Inferior parietal cortex (tissue), 1 donor: ENCODE measurements at regions not wholly inside any gene's neighbourhood (a gene's known extent, or its start where the extent isn't known, plus 50 kb on each side); places are given as distances from the start of the nearest gene placed in this dataset.

ENCODE experiments used
- DNase-seq: peaks from one replicate; pipeline ENCODE4 v3.0.0-alpha.2; 2016; ENCODE audit errors: extremely low spot score

- DNase-seq = no peak
Measured at GRCh38 chr2:831225-831536, 119.5 kb upstream of the SNTG2 start.

DNA sequence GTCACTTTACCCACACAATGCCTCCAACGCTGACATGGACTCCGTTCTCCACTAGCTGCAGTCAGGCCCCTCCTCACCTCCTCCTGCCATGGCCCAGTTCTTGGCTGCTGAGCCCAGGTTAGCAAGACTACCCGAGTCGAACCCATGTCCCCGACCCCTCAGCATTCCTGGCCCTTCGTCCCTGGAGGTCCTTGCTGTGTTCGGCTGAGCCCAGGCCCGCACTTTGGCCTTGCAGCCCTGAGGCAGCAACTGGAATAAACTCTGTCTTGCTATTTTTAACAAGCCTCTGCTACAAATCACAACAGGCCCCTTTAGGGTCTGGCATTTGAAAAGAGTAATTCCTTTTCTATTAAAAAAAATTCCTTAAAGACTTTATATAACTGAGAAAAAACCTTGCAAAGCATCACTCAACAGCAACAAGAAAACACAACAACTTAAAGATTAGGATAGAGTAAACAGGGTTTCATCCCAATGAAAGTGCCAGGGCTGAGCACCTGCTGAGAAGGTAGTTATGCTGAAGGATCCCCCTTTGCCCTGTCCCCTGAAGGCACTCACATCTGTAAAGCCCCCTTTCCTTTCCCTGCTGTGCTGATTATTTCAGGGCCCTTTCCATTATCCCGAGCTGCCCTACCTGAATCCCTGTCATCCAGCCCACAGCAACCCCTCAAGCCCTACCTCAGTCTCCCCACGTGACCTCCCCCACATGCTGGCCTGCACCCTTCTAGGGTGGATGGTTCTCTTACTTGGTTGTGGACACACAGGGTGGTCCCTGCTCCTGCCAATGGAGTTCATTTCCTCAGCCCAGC, 120.0 kb upstream of the SNTG2 start:
- DNase-seq = no peak

GRCh38 chr2:829047-829446, 121.6 kb upstream of the SNTG2 start:
- no peak for DNase-seq

GRCh38 chr2:824954-825353, 125.7 kb upstream of the SNTG2 start:
- DNase-seq = no peak

- no peak for DNase-seq
Measured at GRCh38 chr2:824524-824923, 126.1 kb upstream of the SNTG2 start.

GRCh38 chr2:821546-821945, 129.1 kb upstream of the SNTG2 start:
- no peak for DNase-seq

- DNase-seq = no peak
Measured at GRCh38 chr2:819601-820000, 131.0 kb upstream of the SNTG2 start.

- DNase-seq = no peak
Measured at GRCh38 chr2:819121-819520, 131.5 kb upstream of the SNTG2 start.

- DNase-seq = no peak
Measured at GRCh38 chr2:817336-818015, 133.2 kb upstream of the SNTG2 start.

DNA sequence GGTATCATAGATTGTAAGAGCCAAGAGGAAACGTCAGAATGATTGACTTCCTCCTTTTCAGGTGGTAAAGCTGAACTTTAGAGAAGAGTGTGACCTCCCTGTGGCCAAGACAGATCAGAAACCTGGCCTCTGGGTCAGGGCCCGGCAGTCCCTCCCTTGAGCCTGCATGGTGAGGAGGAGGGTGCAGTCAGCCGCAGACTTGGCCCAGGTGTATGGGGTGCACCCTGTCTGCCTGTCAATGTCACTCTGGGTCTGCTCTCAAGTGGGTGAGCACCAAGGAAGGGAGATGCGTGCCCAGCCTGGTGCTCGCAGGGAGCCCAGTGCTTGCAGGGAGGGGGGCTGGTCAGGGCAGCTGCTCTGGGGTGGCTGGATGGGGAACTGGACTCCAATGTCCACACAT, 134.4 kb upstream of the SNTG2 start:
- DNase-seq = no peak

GRCh38 chr2:810397-810796, 133.2 kb upstream of the TMEM18 start:
- DNase-seq = no peak

DNA sequence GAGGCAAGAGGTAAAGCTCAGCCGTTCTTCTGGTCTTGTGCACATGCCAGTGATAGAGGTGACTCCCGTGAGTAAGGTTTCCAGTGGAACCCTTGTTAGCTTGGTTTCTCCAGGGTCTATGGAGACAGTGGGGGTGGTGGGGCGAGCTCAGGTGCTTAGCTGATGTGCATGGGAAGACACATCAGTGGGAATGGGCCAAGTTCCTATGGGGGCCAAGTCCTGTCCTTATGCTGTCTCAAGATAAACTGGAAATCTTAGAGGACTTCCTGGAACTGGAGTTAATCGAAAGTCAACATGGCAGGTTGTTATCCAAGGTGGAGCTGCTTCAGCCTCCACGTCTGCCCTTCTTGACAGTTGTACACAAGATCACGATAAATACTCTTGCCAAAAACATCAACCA, 130.1 kb upstream of the TMEM18 start:
- no peak for DNase-seq

GRCh38 chr2:805664-806063, 128.5 kb upstream of the TMEM18 start:
- DNase-seq = no peak

GRCh38 chr2:797993-798392, 120.8 kb upstream of the TMEM18 start:
- DNase-seq = no peak

DNA sequence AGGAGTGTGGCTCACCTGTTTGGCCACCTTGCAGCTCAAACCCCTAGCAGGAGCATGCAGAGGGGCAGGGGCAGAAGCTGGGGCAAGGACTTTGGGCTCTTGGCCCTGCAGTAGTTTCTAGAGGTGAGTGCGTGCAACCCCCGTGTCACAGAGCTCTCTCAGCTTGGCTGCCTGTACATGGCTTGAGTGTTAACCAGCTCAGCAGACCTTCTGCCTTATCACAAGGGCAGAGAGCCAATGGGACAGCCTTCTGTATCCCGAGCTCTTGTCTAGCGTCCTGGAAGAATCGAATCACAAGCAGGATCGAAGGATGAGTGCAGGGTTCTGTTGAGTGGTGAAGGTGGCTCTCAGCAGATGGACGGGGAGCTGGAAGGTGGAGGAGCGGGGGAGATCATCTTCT, 120.3 kb upstream of the TMEM18 start:
- no peak for DNase-seq

GRCh38 chr2:796141-796985, 119.2 kb upstream of the TMEM18 start:
- DNase-seq = no peak

DNA sequence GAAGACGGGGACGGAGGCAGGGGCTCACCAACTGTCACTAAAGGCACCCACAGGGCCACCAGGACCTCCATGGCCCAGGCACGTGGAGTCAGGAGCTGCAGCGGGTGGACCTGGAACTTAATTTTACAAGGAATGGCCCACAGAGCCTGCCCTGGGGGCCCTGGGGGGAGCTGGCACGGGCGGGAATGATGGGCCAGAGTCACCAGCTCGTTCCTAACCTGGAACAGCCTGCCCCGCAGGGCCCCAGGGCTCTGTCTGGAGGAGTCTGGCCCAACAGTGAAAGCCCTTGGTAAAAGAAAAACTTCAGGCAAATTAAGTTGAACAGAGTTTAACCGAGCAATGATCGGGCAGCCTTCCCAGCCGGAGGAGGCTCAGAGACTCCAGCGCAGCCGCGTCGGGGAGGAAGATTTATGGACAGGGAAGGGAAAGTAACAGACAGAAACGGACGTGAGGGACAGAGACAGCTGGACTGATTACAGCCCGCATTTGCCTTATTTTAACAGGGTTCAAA, 118.4 kb upstream of the TMEM18 start:
- no peak for DNase-seq

DNA sequence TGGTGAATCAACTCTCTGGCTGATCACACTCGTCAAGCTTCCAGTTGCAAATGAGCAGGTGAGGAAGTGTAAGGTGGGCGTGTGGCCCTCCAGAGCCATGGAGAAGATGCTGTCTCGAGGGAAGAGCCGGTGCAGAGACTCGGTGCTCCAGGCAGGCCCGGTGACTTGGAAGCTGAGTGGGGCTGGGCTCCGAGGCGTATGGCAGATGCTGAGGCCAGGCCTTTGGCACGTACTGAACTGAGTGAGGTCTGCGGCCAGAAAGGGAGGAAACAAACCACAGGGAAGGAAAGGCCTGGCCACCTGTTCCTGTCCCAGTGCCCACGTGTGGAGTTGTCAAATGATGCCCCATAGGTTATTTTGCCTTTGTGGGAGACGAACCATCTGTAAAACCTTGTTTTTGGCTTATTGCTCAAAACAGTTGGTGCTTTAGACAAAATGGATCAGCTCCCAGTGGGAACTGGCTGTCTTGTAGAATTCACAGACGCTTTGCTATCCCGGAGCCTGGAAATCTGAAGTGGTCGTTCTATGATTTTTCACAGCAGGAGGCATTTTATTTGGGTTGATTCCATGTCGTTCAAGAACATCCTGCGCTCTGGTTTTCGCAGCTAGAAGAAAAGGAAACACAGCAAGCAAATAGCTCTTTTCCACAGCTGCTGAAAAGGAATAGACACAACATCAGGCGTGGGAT, 117.5 kb upstream of the TMEM18 start:
- DNase-seq = peak; percentile 36

DNA sequence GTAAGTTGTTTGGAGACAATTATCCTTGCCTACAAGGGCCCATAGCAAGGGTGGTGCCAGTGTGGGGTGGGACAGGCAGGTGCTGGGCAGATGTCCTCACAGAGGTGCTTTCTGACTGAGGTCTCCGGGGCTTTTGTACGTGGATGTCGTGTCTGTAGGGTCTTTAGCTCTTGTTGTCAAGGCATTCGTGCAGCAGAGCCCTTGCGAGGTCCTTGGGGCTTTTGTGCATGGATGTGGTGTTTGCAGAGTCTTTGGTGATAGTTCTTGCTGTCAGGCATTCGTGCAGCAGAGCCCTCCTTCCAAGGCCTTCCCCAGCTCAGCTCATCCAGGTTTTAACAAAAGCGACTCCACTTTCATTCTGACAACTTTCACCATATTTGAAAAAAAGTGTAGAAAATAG, 116.0 kb upstream of the TMEM18 start:
- DNase-seq = no peak

DNA sequence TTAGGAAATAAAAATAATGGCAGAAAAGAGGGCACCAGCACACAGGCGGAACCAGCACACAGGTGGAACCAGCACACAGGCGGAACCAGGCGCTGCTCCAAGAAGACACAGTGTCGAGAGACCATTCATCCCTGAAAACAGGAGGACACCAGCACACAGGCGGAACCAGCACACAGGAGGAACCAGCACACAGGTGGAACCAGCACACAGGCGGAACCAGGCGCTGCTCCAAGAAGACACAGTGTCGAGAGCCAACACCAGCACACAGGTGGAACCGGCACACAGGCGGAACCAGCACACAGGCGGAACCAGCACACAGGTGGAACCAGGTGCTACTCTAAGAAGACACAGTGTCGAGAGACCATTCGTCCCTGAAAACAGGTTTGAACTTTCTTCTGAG, 115.5 kb upstream of the TMEM18 start:
- DNase-seq = no peak

GRCh38 chr2:790634-791245, 113.5 kb upstream of the TMEM18 start:
- no peak for DNase-seq

DNA sequence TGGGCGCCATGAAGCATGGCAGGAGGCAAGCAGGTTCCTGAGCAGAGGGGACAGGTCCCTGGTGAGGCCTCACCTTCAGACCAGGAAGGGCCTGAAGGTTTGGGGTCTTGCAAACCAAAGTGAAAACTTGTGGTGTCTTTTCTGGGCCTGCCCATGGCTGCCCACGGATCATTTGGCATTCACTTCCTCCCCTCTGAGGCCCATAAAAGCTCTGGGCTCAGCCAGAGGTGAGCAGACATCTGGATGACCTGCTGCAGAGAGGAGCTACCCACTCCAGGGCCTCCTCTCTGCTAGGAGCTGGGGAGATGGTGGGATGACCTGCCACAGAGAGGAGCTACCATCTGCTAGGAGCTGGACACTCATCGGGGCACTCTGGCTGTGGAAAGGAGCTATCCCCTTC, 112.9 kb upstream of the TMEM18 start:
- no peak for DNase-seq
